ENCODE measurements at regions not wholly inside any gene's neighbourhood (a gene's known extent, or its start where the extent isn't known, plus 50 kb on each side); places are given as distances from the start of the nearest gene placed in this dataset.

GRCh38 chr18:47574966-47575365, 323.5 kb upstream of the SKOR2 start:
- no peak for TF ChIP-seq CTCF (IDR thresholded peaks at IDR 0.05; ENCODE audit: low read depth, low read length)
- no peak overlapping the region for H3K4me3 ChIP-seq (ENCODE audit: low read depth, low read length)
- in situ Hi-C loops (cut with HindIII; ENCODE audit: low sequenced_read_pairs) = no loop called here
- DNase-seq (ENCODE audit: low read depth, low spot score) = no peak

GRCh38 chr18:47571957-47572356, 320.5 kb upstream of the SKOR2 start:
- no peak for DNase-seq (ENCODE audit: low read depth, low spot score)
- H3K4me3 ChIP-seq (ENCODE audit: low read depth, low read length) = no peak overlapping the region
- in situ Hi-C loops (cut with HindIII; ENCODE audit: low sequenced_read_pairs) = no loop called here
- TF ChIP-seq CTCF (IDR thresholded peaks at IDR 0.05; ENCODE audit: low read depth, low read length) = no peak

- no peak for TF ChIP-seq CTCF (IDR thresholded peaks at IDR 0.05; ENCODE audit: low read depth, low read length)
- DNase-seq (ENCODE audit: low read depth, low spot score) = no peak
- in situ Hi-C loops (cut with HindIII; ENCODE audit: low sequenced_read_pairs) = no loop called here
- H3K4me3 ChIP-seq (ENCODE audit: low read depth, low read length) = no peak overlapping the region
Observed at GRCh38 chr18:47566809-47567208, 315.3 kb upstream of the SKOR2 start.

GRCh38 chr18:47560723-47561715, 309.6 kb upstream of the SKOR2 start:
- no peak overlapping the region for H3K4me3 ChIP-seq (ENCODE audit: low read depth, low read length)
- no peak for TF ChIP-seq CTCF (IDR thresholded peaks at IDR 0.05; ENCODE audit: low read depth, low read length)
- DNase-seq (ENCODE audit: low read depth, low spot score) = no peak
- in situ Hi-C loops (cut with HindIII; ENCODE audit: low sequenced_read_pairs) = no loop called here

- TF ChIP-seq CTCF (IDR thresholded peaks at IDR 0.05; ENCODE audit: low read depth, low read length) = no peak
- no peak for DNase-seq (ENCODE audit: low read depth, low spot score)
- H3K4me3 ChIP-seq (ENCODE audit: low read depth, low read length) = no peak overlapping the region
- in situ Hi-C loops (cut with HindIII; ENCODE audit: low sequenced_read_pairs) = no loop called here
Observed at GRCh38 chr18:47558110-47558750, 306.8 kb upstream of the SKOR2 start.

- no peak for TF ChIP-seq CTCF (IDR thresholded peaks at IDR 0.05; ENCODE audit: low read depth, low read length)
- no peak for DNase-seq (ENCODE audit: low read depth, low spot score)
- in situ Hi-C loops (cut with HindIII; ENCODE audit: low sequenced_read_pairs) = no loop called here
- no peak overlapping the region for H3K4me3 ChIP-seq (ENCODE audit: low read depth, low read length)
Observed at GRCh38 chr18:47557160-47557559, 305.7 kb upstream of the SKOR2 start.
